K562 (cell line): ENCODE measurements at regions not wholly inside any gene's neighbourhood (a gene's known extent, or its start where the extent isn't known, plus 50 kb on each side); places are given as distances from the start of the nearest gene placed in this dataset.

ENCODE experiments used
- ARID3A ChIP-seq: IDR thresholded peaks from 2 replicates; pipeline ENCODE4 v1.6.1; 2012; ENCODE audit warnings: low read depth, low read length, improper control_type of control experiment, borderline replicate concordance
- CHD7 ChIP-seq: fragments of 200-600 bp; sonication (generic); IDR thresholded peaks from one replicate; pipeline ENCODE4 v1.6.1; 2012; ENCODE audit warnings: mild to moderate bottlenecking, low read depth, low read length, inconsistent platforms
- CUX1 ChIP-seq: fragments of 200-800 bp; sonication (Bioruptor generic); IDR thresholded peaks from 2 replicates; pipeline ENCODE4 v1.6.1; 2016; ENCODE audit warnings: missing genetic modification characterization, missing compliant biosample characterization
- DNMT1 ChIP-seq: fragments of 450-650 bp; IDR thresholded peaks from 2 replicates; pipeline ENCODE4 v1.6.1; 2016; ENCODE audit warnings: antibody characterized with exemption, mild to moderate bottlenecking
- HSF4 ChIP-seq: fragments of 250-450 bp; sonication (Bioruptor Pico); IDR thresholded peaks from 2 replicates; pipeline ENCODE4 v2.1.2; 2022; ENCODE audit warnings: mild to moderate bottlenecking, moderate library complexity, borderline replicate concordance
- KHSRP ChIP-seq: fragments of 450-650 bp; IDR thresholded peaks from 2 replicates; pipeline ENCODE4 v1.6.1; 2017
- KLF6 ChIP-seq: fragments of 250-450 bp; sonication (Bioruptor Pico); IDR thresholded peaks from 2 replicates; pipeline ENCODE4 v1.4.0; 2020; ENCODE audit warnings: mild to moderate bottlenecking, moderate library complexity, borderline replicate concordance
- PHB2 ChIP-seq: fragments of 450-650 bp; IDR thresholded peaks from 2 replicates; pipeline ENCODE4 v1.6.1; 2017; ENCODE audit warnings: low read depth
- TOE1 ChIP-seq, 2 experiments: fragments of 450-650 bp in 1 of 2; sonication (generic) in 1 of 2; formaldehyde crosslinking in 1 of 2; IDR thresholded peaks; 2 replicates each; pipeline versions ENCODE4 v1.7.1 to v1.8.0; 2016 to 2022; ENCODE audit warnings: borderline replicate concordance in 2 of 2, mild to moderate bottlenecking in 2 of 2, antibody characterized with exemption in 1 of 2, inconsistent platforms in 1 of 2, low read depth in 1 of 2, missing genetic modification reagents in 1 of 2, moderate library complexity in 1 of 2
- TRIM24 ChIP-seq, 2 experiments: fragments of 450-650 bp; IDR thresholded peaks; 2 replicates each; pipeline ENCODE4 v1.6.1; 2016

GRCh38 chr20:47926731-47927130 is 141.4 kb upstream of the SULF2 start (continued):
- TF ChIP-seq CUX1 (CRISPR knock-in tag): no peak
- no peak for TF ChIP-seq ARID3A
- TF ChIP-seq HSF4: no peak
- TF ChIP-seq CHD7: no peak
- TF ChIP-seq TRIM24 (IDR thresholded peaks at IDR 0.05): no peak
- TF ChIP-seq KHSRP: no peak
- no peak for TF ChIP-seq KLF6 (CRISPR knock-in tag)
- TF ChIP-seq TOE1 (IDR thresholded peaks at IDR 0.05; ENCODE audit: borderline replicate concordance): peak; percentile 41; the same call in 1 of the 2 replicates
- TF ChIP-seq TOE1 (CRISPR knock-in tag; IDR thresholded peaks at IDR 0.05; ENCODE audit: borderline replicate concordance, low read depth): no peak
- no peak for TF ChIP-seq PHB2
- TF ChIP-seq DNMT1: no peak
